GM23248 (cell line): ENCODE measurements at regions not wholly inside any gene's neighbourhood (a gene's known extent, or its start where the extent isn't known, plus 50 kb on each side); places are given as distances from the start of the nearest gene placed in this dataset.

Experiments
- EZH2 ChIP-seq: fragments of 200-600 bp; sonication (generic); IDR thresholded peaks from 2 replicates; pipeline ENCODE4 v1.6.1; 2018; ENCODE audit warnings: antibody characterized with exemption, mild to moderate bottlenecking; ENCODE audit not compliant: insufficient read depth, poor library complexity, severe bottlenecking
- EZH2phosphoT487 ChIP-seq: fragments of 200-600 bp; sonication (generic); IDR thresholded peaks from 2 replicates; pipeline ENCODE4 v1.6.1; 2018; ENCODE audit warnings: antibody characterized with exemption, moderate library complexity, mild to moderate bottlenecking, low read depth; ENCODE audit not compliant: insufficient read depth

- TF ChIP-seq EZH2 (no peak), EZH2phosphoT487 (no peak)
These were observed 219.7 kb downstream of the EMX2 start for GRCh38 chr10:117762126-117762818.
